ENCODE measurements at regions not wholly inside any gene's neighbourhood (a gene's known extent, or its start where the extent isn't known, plus 50 kb on each side); places are given as distances from the start of the nearest gene placed in this dataset.

GRCh38 chr14:46490238-46490685 lies 161.3 kb downstream of the RPL10L start:
- Mint-ChIP-seq H3K36me3 (no peaks in the 10 kb centered on the region), H3K9me3 (peaks cover 0 to 1% (median 0%) of the 10 kb centered on the region in 7 donors), H3K4me1 (no peaks in the 10 kb centered on the region), H3K4me3 (no peak overlapping the region), H3K27ac (no peak overlapping the region), H3K27me3 (ENCODE audit: low read depth in 3 of 3) (no peaks in the 10 kb centered on the region)
- no peak overlapping the region for H2AFZ ChIP-seq (ENCODE audit: insufficient read depth, low read depth, low read length, poor library complexity, severe bottlenecking)
- H3K9ac ChIP-seq (ENCODE audit: insufficient read depth, low read length, poor library complexity, severe bottlenecking): no peak overlapping the region
- H3K4me1 ChIP-seq (ENCODE audit: control insufficient read depth in 1 of 2, insufficient read depth in 2 of 2, low read length in 2 of 2): no peaks in the 10 kb centered on the region
- no peak for DNase-seq
- H3K4me3 ChIP-seq (replicated peaks in 1 of 3; ENCODE audit: low read depth in 2 of 3, low read length in 3 of 3): no peak overlapping the region
- no peaks in the 10 kb centered on the region for H3K79me2 ChIP-seq (ENCODE audit: insufficient read depth, low read length)
- H4K20me1 ChIP-seq (ENCODE audit: insufficient read depth, low read length): no peaks in the 10 kb centered on the region
- no peaks in the 10 kb centered on the region for H3K27me3 ChIP-seq (ENCODE audit: control insufficient read depth in 2 of 2, insufficient read depth in 2 of 2, low read length in 2 of 2)
- no CpG with 5 or more reads among the region's 1 CpG for WGBS (ENCODE audit: insufficient coverage)
- TF ChIP-seq, protein P1, sequence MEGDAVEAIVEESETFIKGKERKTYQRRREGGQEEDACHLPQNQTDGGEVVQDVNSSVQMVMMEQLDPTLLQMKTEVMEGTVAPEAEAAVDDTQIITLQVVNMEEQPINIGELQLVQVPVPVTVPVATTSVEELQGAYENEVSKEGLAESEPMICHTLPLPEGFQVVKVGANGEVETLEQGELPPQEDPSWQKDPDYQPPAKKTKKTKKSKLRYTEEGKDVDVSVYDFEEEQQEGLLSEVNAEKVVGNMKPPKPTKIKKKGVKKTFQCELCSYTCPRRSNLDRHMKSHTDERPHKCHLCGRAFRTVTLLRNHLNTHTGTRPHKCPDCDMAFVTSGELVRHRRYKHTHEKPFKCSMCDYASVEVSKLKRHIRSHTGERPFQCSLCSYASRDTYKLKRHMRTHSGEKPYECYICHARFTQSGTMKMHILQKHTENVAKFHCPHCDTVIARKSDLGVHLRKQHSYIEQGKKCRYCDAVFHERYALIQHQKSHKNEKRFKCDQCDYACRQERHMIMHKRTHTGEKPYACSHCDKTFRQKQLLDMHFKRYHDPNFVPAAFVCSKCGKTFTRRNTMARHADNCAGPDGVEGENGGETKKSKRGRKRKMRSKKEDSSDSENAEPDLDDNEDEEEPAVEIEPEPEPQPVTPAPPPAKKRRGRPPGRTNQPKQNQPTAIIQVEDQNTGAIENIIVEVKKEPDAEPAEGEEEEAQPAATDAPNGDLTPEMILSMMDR (IDR thresholded peaks at IDR 0.05): no peak
- no peaks in the 10 kb centered on the region for H3K9me3 ChIP-seq (replicated peaks in 1 of 2; ENCODE audit: control insufficient read depth in 1 of 2, insufficient read depth in 1 of 2, low read length in 2 of 2)
- no peaks in the 10 kb centered on the region for H3K36me3 ChIP-seq (replicated peaks in 1 of 2; ENCODE audit: control insufficient read depth in 1 of 2, insufficient read depth in 2 of 2, low read length in 2 of 2)
- H3K4me2 ChIP-seq (replicated peaks; ENCODE audit: extremely low read depth, low read length, poor library complexity, severe bottlenecking): no peak overlapping the region
- no peak overlapping the region for H3K27ac ChIP-seq (ENCODE audit: low read depth in 1 of 2, low read length in 2 of 2)
- intact Hi-C loops (cut with micrococcal nuclease): no loop called here

GRCh38 chr14:46488374-46488773 lies 163.2 kb downstream of the RPL10L start:
- no peaks in the 10 kb centered on the region for H3K4me1 Mint-ChIP-seq
- no peaks in the 10 kb centered on the region for H3K36me3 Mint-ChIP-seq
- TF ChIP-seq, protein P1 (IDR thresholded peaks at IDR 0.05): no peak
- H2AFZ ChIP-seq (ENCODE audit: insufficient read depth, low read depth, low read length, poor library complexity, severe bottlenecking): no peak overlapping the region
- H3K36me3 ChIP-seq (replicated peaks in 1 of 2; ENCODE audit: control insufficient read depth in 1 of 2, insufficient read depth in 2 of 2, low read length in 2 of 2): no peaks in the 10 kb centered on the region
- H3K4me1 ChIP-seq (ENCODE audit: control insufficient read depth in 1 of 2, insufficient read depth in 2 of 2, low read length in 2 of 2): no peaks in the 10 kb centered on the region
- no peak overlapping the region for H3K27ac Mint-ChIP-seq
- H3K27me3 Mint-ChIP-seq (ENCODE audit: low read depth in 3 of 3): no peaks in the 10 kb centered on the region
- peaks cover 0 to 1% (median 0%) of the 10 kb centered on the region in 7 donors for H3K9me3 Mint-ChIP-seq
- intact Hi-C loops (cut with micrococcal nuclease): no loop called here
- H3K4me3 ChIP-seq (replicated peaks in 1 of 3; ENCODE audit: low read depth in 2 of 3, low read length in 3 of 3): no peak overlapping the region
- no peak overlapping the region for H3K4me3 Mint-ChIP-seq
- no peak overlapping the region for H3K27ac ChIP-seq (ENCODE audit: low read depth in 1 of 2, low read length in 2 of 2)
- WGBS (ENCODE audit: insufficient coverage): 92% methylated on average over 3 of the region's 5 CpGs
- H3K9ac ChIP-seq (ENCODE audit: insufficient read depth, low read length, poor library complexity, severe bottlenecking): no peak overlapping the region
- no peak for DNase-seq
- H3K27me3 ChIP-seq (ENCODE audit: control insufficient read depth in 2 of 2, insufficient read depth in 2 of 2, low read length in 2 of 2): no peaks in the 10 kb centered on the region
- H3K79me2 ChIP-seq (ENCODE audit: insufficient read depth, low read length): no peaks in the 10 kb centered on the region
- H4K20me1 ChIP-seq (ENCODE audit: insufficient read depth, low read length): no peaks in the 10 kb centered on the region
- H3K9me3 ChIP-seq (replicated peaks in 1 of 2; ENCODE audit: control insufficient read depth in 1 of 2, insufficient read depth in 1 of 2, low read length in 2 of 2): no peaks in the 10 kb centered on the region
- H3K4me2 ChIP-seq (replicated peaks; ENCODE audit: extremely low read depth, low read length, poor library complexity, severe bottlenecking): no peak overlapping the region
